HG03469 (cell line): ENCODE measurements at regions not wholly inside any gene's neighbourhood (a gene's known extent, or its start where the extent isn't known, plus 50 kb on each side); places are given as distances from the start of the nearest gene placed in this dataset.

Experiments
- ATAC-seq: cut with Tn5 transposase; IDR thresholded peaks from one replicate; pipeline ENCODE4 v1.9.1; 2021; ENCODE audit warnings: mild to moderate bottlenecking, moderate library complexity, moderate number of reproducible peaks; ENCODE audit not compliant: unreplicated experiment

DNA sequence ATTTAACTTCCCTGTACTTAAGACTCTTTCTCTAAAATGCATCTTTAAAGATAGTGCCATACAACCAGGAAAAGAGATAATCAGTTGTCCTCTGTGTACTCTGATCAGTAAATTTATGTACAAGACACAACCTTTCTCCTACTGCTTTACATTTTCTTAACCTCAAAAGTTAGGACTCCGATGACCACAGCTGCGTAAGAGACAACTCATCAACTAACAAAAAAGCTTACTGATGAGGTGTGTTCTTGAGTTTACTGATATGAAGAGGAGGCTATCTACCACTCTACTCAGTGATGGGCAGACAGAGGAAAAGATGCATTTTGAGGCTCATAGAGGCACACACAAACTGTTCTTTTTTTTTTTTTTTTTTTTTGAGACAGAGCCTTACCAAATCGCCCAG lies 71.4 kb upstream of the HIF1A start:
- ATAC-seq, result no peak

DNA sequence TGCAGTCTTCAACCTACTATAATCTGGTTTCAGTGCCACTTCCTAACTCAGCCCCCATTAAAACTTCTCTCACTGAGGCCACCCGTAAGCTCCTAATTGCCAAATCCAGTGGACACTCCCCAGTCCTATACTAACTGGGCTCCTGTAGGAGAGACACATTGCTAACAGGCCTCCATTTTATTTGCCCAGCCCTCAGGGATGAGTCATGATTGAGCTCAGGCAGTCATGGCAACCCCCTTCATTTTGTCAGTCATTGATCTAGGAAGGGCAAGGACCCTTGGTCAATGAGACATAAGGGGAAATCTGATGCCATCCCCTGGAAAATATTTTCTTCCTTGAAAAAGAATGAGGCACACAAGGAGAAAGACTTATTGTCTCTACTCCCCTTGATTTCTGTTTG lies 70.1 kb upstream of the HIF1A start:
- ATAC-seq, result no peak

DNA sequence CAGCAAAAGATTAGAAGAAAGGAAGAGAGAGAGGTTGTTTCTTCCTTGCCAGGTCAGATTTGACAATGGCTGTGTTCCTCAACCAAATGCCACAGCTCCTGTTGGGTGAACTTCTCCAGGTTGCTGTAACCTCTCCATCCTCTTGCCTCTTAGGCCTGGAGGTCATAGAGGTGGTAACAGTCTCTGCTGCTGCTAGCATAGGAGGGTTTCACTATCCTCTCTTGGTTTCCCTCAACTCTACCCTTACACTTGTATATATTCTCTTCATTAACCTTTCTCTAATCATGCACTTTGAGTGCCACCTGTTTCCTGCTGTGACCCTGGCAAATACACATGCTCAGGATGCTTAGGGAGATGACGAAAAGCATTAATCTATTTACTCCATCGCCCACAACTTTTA lies 67.7 kb upstream of the HIF1A start:
- no peak for ATAC-seq

DNA sequence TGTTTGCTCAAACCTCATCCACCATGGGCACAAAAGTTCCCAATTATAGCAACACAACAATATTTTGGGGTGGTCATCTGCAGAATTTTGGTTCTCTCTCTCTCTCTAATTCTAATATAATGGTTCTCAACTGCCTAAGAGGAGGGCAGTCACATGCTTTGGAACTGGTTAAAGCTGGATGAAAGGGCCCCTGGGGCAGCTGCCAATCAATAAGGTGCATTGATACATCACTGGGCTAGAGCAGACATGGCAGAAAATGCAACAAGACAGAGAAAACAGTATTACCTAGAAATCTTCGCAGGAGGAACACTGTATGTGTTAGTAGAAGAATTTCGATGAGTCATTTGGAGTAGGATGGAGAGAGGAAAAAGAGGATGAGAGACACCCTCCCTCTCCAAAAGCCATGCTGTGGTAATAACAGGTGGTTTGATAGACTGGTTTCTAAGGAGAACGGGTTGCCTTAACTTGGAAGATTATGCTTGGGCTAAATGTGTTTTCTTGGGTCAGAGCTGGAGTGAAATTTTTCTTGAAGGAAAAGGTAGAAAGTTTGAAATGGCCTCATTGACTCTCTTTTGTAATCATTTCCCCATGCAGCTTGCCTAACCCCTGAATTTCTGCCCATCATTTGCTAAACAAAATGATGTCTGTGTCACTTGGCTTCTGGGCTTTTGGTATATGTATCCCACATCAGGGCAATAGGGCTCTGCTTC lies 67.1 kb upstream of the HIF1A start:
- no peak for ATAC-seq

DNA sequence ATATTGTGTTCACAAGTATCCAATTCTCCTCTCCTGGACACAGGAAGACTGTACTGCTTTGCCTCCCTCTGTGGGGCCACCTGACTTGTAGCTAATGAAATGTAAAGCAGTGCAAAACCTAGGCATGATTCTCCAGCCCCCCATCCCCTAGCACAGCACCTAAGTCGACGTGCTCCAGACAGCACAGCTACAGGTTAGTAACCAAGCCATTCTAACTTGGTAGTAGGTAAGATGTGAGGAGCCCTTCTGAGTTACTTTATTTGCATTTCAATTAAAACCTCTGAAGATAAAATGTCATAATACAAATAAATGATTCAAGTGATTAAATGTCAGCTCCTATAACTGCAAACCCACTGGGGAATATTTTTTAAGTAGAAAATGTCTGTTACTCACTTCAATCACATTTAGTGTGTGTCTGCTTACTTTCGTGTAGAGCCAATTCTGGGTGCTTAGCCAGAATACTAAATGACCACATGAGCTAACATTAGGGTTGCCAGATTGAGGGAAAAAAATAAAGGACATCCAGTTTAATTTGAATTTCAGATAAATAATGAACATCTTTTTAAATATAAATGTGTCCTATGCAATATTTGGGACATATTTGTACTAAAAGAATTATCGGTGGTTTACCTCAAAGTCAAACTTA lies 64.8 kb upstream of the HIF1A start:
- ATAC-seq, result no peak

GRCh38 chr14:61631045-61631687 lies 64.1 kb upstream of the HIF1A start:
- ATAC-seq, result no peak

DNA sequence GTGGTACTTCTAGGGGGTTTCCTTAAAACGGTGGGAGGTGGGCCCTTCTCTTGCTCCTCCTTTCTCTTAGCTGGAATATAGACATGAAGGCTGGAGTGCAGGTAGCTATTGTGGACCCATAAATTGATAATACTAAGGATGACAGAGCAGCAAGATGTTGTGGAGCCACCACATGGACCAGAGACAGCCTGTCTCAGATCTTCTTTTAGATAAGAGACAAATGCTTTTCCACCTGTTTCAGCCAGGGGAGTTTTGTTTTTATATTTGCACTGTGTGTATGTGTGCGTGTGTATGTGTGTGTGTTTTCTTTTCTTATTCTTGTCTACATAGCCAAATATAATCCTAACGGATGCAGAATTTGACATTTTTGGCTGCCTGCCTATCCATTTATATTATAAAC lies 62.9 kb upstream of the HIF1A start:
- ATAC-seq, result no peak

- no peak for ATAC-seq
Observed at GRCh38 chr14:61632807-61633206, 62.5 kb upstream of the HIF1A start.

DNA sequence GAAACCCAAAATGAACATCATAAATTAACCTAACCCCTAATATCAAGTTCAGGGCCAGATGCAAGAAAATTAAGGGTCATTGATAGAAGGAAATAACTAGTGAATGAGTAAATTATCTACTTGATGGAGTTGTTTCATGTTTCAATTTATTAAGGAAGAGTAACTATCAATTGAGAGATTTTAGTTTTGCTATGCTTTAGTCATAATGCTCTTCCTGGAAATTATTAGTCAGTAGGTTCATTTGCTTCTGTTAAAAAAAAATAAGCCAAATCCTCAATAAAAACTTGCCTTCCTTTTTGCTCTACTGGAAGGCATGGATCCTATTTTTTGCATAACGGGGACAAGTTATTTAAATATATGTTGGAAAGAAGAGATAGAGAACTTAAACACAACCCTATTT lies 59.0 kb upstream of the HIF1A start:
- ATAC-seq, result no peak

DNA sequence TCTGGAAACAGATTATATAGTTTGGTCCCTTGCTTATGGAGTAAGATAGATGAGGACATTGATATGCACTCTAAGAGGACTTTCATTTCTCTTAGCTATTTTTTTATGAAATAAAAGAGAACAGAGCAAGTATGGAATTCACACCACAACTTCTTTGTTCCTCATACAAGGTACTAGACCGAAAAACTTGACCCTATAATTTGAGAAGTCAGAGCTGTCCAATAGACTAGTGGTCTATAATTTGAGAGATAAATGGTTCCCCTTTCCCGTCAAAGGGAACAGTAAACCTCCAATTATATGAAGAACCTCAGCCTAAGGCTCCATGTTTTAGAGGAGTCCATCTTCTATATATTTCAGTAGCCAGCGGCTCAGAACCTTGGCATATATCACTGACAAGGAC lies 58.5 kb upstream of the HIF1A start:
- ATAC-seq, result no peak

DNA sequence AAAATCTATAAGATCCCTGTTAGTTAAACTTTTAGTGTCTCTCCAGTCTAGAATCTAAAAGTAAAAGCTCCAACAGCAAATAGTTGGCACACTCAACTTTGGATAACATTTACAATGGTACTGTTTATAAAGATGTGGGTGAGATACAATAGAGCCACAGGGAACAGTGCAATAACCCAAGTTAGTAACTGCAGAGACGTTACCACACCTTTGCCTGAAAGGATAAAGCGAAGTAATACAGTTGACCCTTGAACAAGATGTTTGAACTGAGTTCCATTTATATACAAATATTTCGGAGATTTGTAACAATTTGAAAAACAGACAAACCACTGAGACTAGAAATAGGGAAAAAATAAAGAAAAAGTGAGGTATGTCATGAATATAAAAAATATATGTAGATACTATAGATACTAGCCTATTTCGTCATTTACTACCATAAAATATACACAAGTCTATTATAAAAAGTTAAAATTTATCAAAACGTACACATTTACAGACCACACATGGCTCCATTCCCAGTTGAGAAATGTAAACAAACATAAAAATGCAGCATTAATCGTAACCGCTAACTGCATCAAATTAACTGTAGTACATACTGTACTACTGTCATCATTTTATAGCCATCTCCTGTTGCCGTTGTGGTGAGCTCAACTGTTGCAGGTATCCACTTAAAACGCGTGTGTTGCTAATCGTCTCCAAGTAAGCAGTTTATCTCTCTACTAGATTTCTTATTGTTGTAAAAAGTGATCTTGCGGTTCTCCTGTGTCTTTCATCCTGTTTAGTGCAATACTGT lies 56.5 kb upstream of the HIF1A start:
- ATAC-seq, result no peak

DNA sequence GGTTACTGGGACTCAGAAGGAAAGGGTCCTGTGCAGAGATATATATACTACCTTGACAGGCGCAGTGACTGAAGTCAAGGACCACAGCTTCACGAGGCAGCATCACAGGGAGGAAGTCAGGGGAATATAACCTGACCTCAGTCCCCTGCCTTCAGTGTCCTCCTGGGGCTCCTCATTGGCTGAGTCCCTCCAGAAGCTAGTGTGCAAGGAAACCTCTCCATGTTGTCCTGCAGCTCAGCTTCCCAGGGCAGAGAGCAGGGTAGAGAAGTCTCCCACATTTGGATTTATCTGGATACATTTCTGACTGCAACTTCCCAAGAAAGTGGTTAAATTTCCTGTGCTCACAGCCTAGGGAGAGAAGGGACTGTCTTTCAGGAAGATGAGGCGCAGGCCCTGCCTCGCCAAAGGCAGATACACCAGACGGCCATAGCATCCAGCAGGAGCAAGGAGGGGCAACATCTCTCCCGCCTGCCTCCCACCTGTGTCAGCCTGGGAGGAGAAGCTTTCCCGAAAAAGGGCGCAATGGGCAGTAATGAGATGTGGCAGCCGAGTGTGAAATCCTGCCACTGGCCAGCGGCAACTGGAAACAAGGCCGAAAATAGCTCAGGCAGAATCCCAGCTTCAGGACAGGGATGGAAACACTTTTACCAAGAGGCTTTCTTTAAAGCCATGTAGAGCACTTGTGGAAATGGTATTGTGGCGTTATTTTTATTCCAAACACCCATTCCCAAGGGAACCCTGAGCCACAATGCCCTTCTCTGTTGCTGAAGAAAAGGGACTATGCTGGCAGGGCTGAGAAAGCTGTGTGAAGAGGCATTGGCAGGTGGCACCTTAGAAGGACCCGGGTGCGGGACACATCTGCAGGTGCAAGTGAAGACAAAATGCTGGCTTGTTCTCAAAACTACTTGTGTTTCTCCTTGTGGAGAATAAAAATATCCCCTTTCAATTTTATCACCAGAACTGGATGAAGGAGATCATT lies 54.9 kb upstream of the HIF1A start:
- ATAC-seq, result no peak

GRCh38 chr14:61641914-61642613 lies 53.2 kb upstream of the HIF1A start:
- no peak for ATAC-seq

GRCh38 chr14:61642614-61642982 lies 52.7 kb upstream of the HIF1A start:
- no peak for ATAC-seq

DNA sequence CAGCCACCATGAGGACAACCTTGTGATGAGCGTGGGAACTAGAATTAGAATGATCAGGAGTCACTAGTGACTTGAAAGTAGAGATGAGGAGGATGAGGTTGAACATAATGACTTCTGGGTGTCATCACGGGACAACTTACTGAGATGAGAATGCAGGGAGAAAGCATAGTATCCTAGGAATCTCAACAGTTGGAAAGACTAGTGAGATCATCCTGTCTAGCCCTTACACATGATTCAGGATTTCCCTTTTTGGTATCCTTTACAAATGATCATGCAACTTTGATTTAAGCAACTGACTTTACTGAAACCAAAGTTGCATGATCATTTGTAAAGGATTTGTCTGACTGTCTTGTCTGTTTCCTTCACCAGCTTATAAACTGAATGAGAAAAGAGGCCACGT lies 51.8 kb upstream of the HIF1A start:
- no peak for ATAC-seq

- no peak for ATAC-seq
Observed at GRCh38 chr14:61644175-61644574, 51.1 kb upstream of the HIF1A start.

- ATAC-seq, result peak; percentile 73
Observed at GRCh38 chr14:61644834-61645233, 50.5 kb upstream of the HIF1A start.

DNA sequence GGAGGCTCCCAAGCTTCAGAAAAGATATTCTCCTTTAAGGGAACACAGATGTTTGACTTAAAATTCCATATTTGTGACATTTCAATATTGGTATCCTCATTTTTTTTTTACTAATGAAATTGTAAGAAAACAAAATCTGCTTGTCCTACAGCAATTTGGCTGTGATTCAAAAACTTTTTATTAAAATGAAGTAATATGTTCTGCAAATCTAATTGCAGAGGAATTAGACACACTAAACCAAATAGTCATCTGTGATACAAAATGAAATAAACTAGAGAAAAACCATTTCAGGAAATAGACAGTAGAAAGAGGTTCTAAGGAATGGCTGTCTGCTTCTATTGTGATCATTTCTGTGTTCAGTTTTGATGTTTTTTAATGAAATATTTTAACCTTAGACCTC lies 50.1 kb upstream of the HIF1A start:
- no peak for ATAC-seq
